ENCODE measurements at regions not wholly inside any gene's neighbourhood (a gene's known extent, or its start where the extent isn't known, plus 50 kb on each side); places are given as distances from the start of the nearest gene placed in this dataset.

- in situ Hi-C loops (cut with HindIII; ENCODE audit: low pct_unique_long_range_greater_than_20kb, low sequenced_read_pairs) (no loop called here), intact Hi-C loops (cut with micrococcal nuclease; ENCODE audit: unreplicated experiment) (no loop called here)
- ChIA-PET POLR2A (no interaction called here), CTCF (no interaction called here)
- no peak overlapping the region for H3K27ac ChIP-seq (ENCODE audit: low read length)
- no TSS peak for BruUV-seq (replicated peaks)
- no peak overlapping the region for H3K4me3 ChIP-seq (ENCODE audit: low read depth in 2 of 2, low read length in 2 of 2)
- no peaks in the 10 kb centered on the region for H3K4me1 ChIP-seq (ENCODE audit: control insufficient read depth, insufficient read depth, low read length)
- ATAC-seq (no peak), DNase-seq (ENCODE audit: low read depth, low spot score) (no peak)
- H3K27me3 ChIP-seq (ENCODE audit: control insufficient read depth, insufficient read depth, low read length) = no peaks in the 10 kb centered on the region
- TF ChIP-seq POLR2AphosphoS5 (IDR thresholded peaks at IDR 0.05; ENCODE audit: low read depth, low read length) (no peak), TCF7L2 (IDR thresholded peaks at IDR 0.05; ENCODE audit: low read depth, low read length) (no peak), CTCF (IDR thresholded peaks at IDR 0.05) (no peak), REST (IDR thresholded peaks at IDR 0.05; ENCODE audit: insufficient read depth in 1 of 2, low read depth in 2 of 2, low read length in 1 of 2) (no peak), SIN3A (IDR thresholded peaks at IDR 0.05; ENCODE audit: borderline replicate concordance, insufficient read depth, low read depth, low read length) (no peak)
- no peaks in the 10 kb centered on the region; the same call in 1 of the 2 replicates for H3K9me3 ChIP-seq (ENCODE audit: control insufficient read depth, insufficient read depth, low read depth, low read length)
- no peaks in the 10 kb centered on the region for H3K36me3 ChIP-seq (ENCODE audit: control insufficient read depth, insufficient read depth, low read length)
These were observed 587.0 kb upstream of the SLITRK5 start for GRCh38 chr13:87084192-87084591.

GRCh38 chr13:87087741-87088140 lies 583.4 kb upstream of the SLITRK5 start:
- ATAC-seq (no peak), DNase-seq (ENCODE audit: low read depth, low spot score) (no peak)
- in situ Hi-C loops (cut with HindIII; ENCODE audit: low pct_unique_long_range_greater_than_20kb, low sequenced_read_pairs) = no loop called here
- H3K9me3 ChIP-seq (ENCODE audit: control insufficient read depth, insufficient read depth, low read depth, low read length) = no peaks in the 10 kb centered on the region; the same call in 1 of the 2 replicates
- CTCF ChIA-PET = no interaction called here
- H3K4me1 ChIP-seq (ENCODE audit: control insufficient read depth, insufficient read depth, low read length) = no peaks in the 10 kb centered on the region
- H3K4me3 ChIP-seq (ENCODE audit: low read depth in 2 of 2, low read length in 2 of 2) = no peak overlapping the region
- POLR2A ChIA-PET = no interaction called here
- intact Hi-C loops (cut with micrococcal nuclease; ENCODE audit: unreplicated experiment) = no loop called here
- H3K27me3 ChIP-seq (ENCODE audit: control insufficient read depth, insufficient read depth, low read length) = no peaks in the 10 kb centered on the region
- no TSS peak for BruUV-seq (replicated peaks)
- H3K36me3 ChIP-seq (ENCODE audit: control insufficient read depth, insufficient read depth, low read length) = no peaks in the 10 kb centered on the region
- TF ChIP-seq POLR2AphosphoS5 (IDR thresholded peaks at IDR 0.05; ENCODE audit: low read depth, low read length) (no peak), CTCF (IDR thresholded peaks at IDR 0.05) (no peak), SIN3A (IDR thresholded peaks at IDR 0.05; ENCODE audit: borderline replicate concordance, insufficient read depth, low read depth, low read length) (no peak), TCF7L2 (IDR thresholded peaks at IDR 0.05; ENCODE audit: low read depth, low read length) (no peak), REST (IDR thresholded peaks at IDR 0.05; ENCODE audit: insufficient read depth in 1 of 2, low read depth in 2 of 2, low read length in 1 of 2) (no peak)
- no peak overlapping the region for H3K27ac ChIP-seq (ENCODE audit: low read length)
